Testis (tissue), 2 donors: ENCODE measurements at regions not wholly inside any gene's neighbourhood (a gene's known extent, or its start where the extent isn't known, plus 50 kb on each side); places are given as distances from the start of the nearest gene placed in this dataset.

Experiments
- DNase-seq: peaks from one replicate; pipeline ENCODE4 v3.0.0-alpha.2; 2019
- H3K27ac ChIP-seq, 2 donors: fragments of 200-600 bp; sonication (generic); one replicate each; pipeline ENCODE4 v1.5.1; 2019
- H3K27me3 ChIP-seq: fragments of 200-600 bp; sonication (generic); one replicate; pipeline ENCODE4 v1.5.1; 2019
- H3K36me3 ChIP-seq: fragments of 200-600 bp; sonication (generic); one replicate; pipeline ENCODE4 v1.5.1; 2017; ENCODE audit warnings: low read depth; ENCODE audit errors: missing control alignments
- H3K4me1 ChIP-seq: fragments of 200-600 bp; sonication (generic); one replicate; pipeline ENCODE4 v1.5.1; 2019
- H3K4me3 ChIP-seq, 2 donors: fragments of 200-600 bp; sonication (generic); one replicate each; pipeline ENCODE4 v1.5.1; 2017 to 2019
- H3K9me3 ChIP-seq: fragments of 200-600 bp; sonication (generic); one replicate; pipeline ENCODE4 v1.5.1; 2017
- CTCF ChIP-seq, 3 experiments: fragments of 450-650 bp in 2 of 3; fragments of 200-600 bp in 1 of 3; sonication (generic) in 1 of 3; IDR thresholded peaks; one replicate each; pipeline ENCODE4 v1.5.1; 2016 to 2019; ENCODE audit warnings: antibody characterized with exemption in 3 of 3, mild to moderate bottlenecking in 2 of 3, moderate library complexity in 1 of 3
- POLR2A ChIP-seq: fragments of 450-650 bp; IDR thresholded peaks from one replicate; pipeline ENCODE4 v1.6.1; 2017; ENCODE audit warnings: antibody characterized with exemption, mild to moderate bottlenecking, moderate library complexity
- WGBS, 2 donors: methylation state at CpG; one replicate each; pipeline ENCODE4 v1.1.5; 2018; 5-methylcytosine and 5-hydroxymethylcytosine counted together
- intact Hi-C: fragments of 100-400 bp; cut with DNase I; formaldehyde crosslinking; loops from one replicate; pipeline ENCODE4 v1.15.1; 2023; ENCODE audit warnings: low total_unique reads

DNA sequence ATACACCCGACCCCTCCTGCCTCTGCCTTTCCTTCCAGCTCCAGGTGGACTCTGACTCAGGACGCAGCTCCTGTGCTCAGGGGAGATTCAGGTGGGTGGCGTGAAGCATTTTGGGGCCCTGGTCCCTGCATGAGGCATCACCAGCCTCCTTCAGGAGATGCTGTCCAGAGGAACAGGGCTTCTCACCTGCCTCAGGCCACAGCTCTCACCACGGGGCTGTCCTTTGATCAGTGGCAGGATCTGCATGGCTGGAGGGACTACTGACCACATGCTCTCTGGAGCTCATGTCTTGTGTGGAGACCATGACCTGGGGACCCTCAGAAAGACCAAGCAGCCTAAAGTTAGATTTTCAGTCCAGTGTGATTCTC lies 58.8 kb downstream of the GGTLC2 start:
- Histone ChIP-seq H3K36me3 (no peaks in the 10 kb centered on the region), H3K4me3 (no peak overlapping the region), H3K9me3 (no peaks in the 10 kb centered on the region), H3K4me1 (peaks cover 4% of the 10 kb centered on the region), H3K27me3 (no peaks in the 10 kb centered on the region), H3K27ac (no peak overlapping the region)
- no peak for DNase-seq
- intact Hi-C loops, result no loop called here
- TF ChIP-seq POLR2A, result no peak
- 70 to 97% methylated on average over 2 to 4 of the region's 4 CpGs for WGBS, 2 donors

DNA sequence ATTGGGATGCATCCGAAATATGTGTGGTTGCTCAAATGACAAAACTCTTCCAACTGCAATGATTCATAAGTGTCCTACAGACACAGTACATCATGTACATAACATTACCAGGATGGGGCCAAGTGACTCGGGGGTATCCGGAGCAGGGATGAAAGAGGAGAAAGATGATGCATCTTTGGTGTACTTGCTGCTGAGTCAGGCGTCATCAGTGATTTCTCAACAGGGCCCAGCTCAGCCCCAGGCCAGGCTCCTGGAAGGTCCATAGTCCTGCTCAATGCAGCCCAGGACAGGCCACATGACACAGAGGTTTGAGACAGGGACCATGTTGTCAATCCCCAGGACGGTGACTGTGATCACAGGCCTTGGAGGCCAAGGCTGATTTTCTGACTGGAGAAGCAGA lies 59.3 kb downstream of the GGTLC2 start:
- intact Hi-C loops, result no loop called here
- Histone ChIP-seq H3K9me3 (no peaks in the 10 kb centered on the region), H3K36me3 (no peaks in the 10 kb centered on the region), H3K27me3 (no peaks in the 10 kb centered on the region), H3K27ac (no peak overlapping the region), H3K4me1 (peaks cover 4% of the 10 kb centered on the region), H3K4me3 (no peak overlapping the region)
- DNase-seq, result no peak
- 87 to 94% methylated on average over 5 of the region's 5 CpGs for WGBS, 2 donors
- no peak for TF ChIP-seq CTCF (IDR thresholded peaks at IDR 0.05)
- no peak for TF ChIP-seq POLR2A

DNA sequence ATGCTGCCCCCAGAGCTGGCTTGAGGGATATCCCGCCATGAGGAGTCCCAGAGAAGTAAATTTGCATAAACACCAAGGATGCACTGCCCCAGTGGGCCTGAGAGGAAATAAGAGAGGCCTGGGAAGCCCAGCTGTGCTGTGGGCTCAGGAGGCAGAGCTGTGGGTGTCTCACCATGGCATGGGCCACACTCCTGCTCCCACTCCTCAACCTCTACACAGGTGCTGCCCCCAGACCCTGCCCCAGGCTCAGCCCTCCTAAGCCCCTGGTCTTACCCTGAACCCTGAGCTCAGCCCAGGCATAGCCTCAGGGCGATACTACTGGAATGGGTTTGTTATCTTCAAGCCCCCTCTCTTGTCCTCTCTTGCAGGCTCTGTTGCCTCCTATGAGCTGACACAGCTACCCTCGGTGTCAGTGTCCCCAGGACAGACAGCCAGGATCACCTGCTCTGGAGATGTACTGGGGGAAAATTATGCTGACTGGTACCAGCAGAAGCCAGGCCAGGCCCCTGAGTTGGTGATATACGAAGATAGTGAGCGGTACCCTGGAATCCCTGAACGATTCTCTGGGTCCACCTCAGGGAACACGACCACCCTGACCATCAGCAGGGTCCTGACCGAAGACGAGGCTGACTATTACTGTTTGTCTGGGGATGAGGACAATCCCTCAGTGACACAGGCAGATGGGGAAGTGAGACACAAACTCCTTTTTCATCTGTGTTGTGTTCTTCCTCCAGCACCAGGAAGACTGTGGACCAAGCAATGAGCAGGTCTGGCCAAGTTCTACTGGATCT lies 59.9 kb downstream of the GGTLC2 start:
- TF ChIP-seq POLR2A, result no peak
- no peak for TF ChIP-seq CTCF (IDR thresholded peaks at IDR 0.05)
- no peak for DNase-seq
- Histone ChIP-seq H3K36me3 (no peaks in the 10 kb centered on the region), H3K27me3 (no peaks in the 10 kb centered on the region), H3K9me3 (no peaks in the 10 kb centered on the region), H3K27ac (no peak overlapping the region), H3K4me1 (peaks cover 4% of the 10 kb centered on the region), H3K4me3 (no peak overlapping the region)
- 93 to 99% methylated on average over 9 of the region's 9 CpGs for WGBS, 2 donors
- intact Hi-C loops, result no loop called here

- no peak for DNase-seq
These were observed 61.1 kb downstream of the GGTLC2 start for GRCh38 chr22:22705328-22706100.

More at GRCh38 chr22:22705328-22706100, 61.1 kb downstream of the GGTLC2 start:
- no peak for TF ChIP-seq POLR2A
- no peak for TF ChIP-seq CTCF (IDR thresholded peaks at IDR 0.05)
- H3K4me1 ChIP-seq, result peaks cover 4% of the 10 kb centered on the region
- no peaks in the 10 kb centered on the region for H3K36me3 ChIP-seq
- H3K27ac ChIP-seq, result no peak overlapping the region
- 94 to 96% methylated on average over 5 of the region's 5 CpGs for WGBS, 2 donors
- H3K27me3 ChIP-seq, result no peaks in the 10 kb centered on the region
- intact Hi-C loops, result no loop called here
- no peaks in the 10 kb centered on the region for H3K9me3 ChIP-seq
- no peak overlapping the region for H3K4me3 ChIP-seq
